GM12891 (cell line): ENCODE measurements at regions not wholly inside any gene's neighbourhood (a gene's known extent, or its start where the extent isn't known, plus 50 kb on each side); places are given as distances from the start of the nearest gene placed in this dataset.

Experiments
- POLR2A ChIP-seq: IDR thresholded peaks from 2 replicates; pipeline ENCODE4 v1.6.1; 2011; ENCODE audit warnings: low read depth, low read length, control low read depth
- POLR2AphosphoS5 ChIP-seq: IDR thresholded peaks from 2 replicates; pipeline ENCODE4 v1.6.1; 2011; ENCODE audit warnings: low read depth, low read length, control low read depth
- SPI1 ChIP-seq: IDR thresholded peaks from 2 replicates; pipeline ENCODE4 v1.6.1; 2011; ENCODE audit warnings: low read depth, low read length, control low read depth
- TAF1 ChIP-seq: IDR thresholded peaks from 2 replicates; pipeline ENCODE4 v1.6.1; 2011; ENCODE audit warnings: low read depth, low read length, control low read depth

DNA sequence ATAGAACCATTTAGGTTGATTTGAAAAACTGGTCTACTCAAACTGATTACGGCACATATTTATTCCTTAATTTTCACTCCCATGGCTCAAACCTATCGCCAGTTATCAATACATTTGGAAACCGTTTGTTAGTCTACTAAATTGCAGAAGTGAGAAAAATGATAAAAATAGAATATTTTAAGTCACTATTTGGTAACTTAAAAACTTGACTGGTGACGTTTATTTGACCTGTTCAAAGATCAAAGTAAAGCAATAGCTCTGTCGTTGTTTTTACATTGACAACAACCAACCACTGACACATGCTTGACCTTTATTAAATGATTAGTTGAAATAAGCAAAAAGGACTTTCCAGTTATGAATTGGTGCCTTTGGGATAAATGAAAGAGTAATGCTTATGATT lies 402.9 kb upstream of the MAP3K7 start:
- TF ChIP-seq TAF1: no peak
- no peak for TF ChIP-seq POLR2A
- no peak for TF ChIP-seq POLR2AphosphoS5
- peak; percentile 67 for TF ChIP-seq SPI1
